ENCODE measurements at regions not wholly inside any gene's neighbourhood (a gene's known extent, or its start where the extent isn't known, plus 50 kb on each side); places are given as distances from the start of the nearest gene placed in this dataset.

GRCh38 chr2:109066501-109066900 is 62.5 kb upstream of the SH3RF3 start:
- H3K4me3 ChIP-seq: no peak overlapping the region
- no peaks in the 10 kb centered on the region for H3K9me3 ChIP-seq
- H3K27ac ChIP-seq: peak overlapping the region in 3 of 4 donors; percentile 14 to 91 (median 79)
- H3K27me3 ChIP-seq: no peaks in the 10 kb centered on the region
- no peaks in the 10 kb centered on the region for H3K36me3 ChIP-seq
- DNase-seq: peak in 1 of 3 donors; percentile 28
- H3K4me1 ChIP-seq: peaks cover 0 to 32% (median 0%) of the 10 kb centered on the region in 4 donors
- TF ChIP-seq POLR2A (IDR thresholded peaks at IDR 0.05) (no peak), CTCF (IDR thresholded peaks at IDR 0.05) (no peak)

GRCh38 chr2:109065391-109065734 is 63.6 kb upstream of the SH3RF3 start:
- no peaks in the 10 kb centered on the region for H3K9me3 ChIP-seq
- H3K27me3 ChIP-seq: no peaks in the 10 kb centered on the region
- DNase-seq: peak in 1 of 3 donors; percentile 44
- H3K27ac ChIP-seq: peak overlapping the region in 2 of 4 donors; percentile 23 to 34
- H3K4me1 ChIP-seq: peaks cover 0 to 32% (median 0%) of the 10 kb centered on the region in 4 donors
- TF ChIP-seq CTCF (IDR thresholded peaks at IDR 0.05): no peak
- TF ChIP-seq POLR2A (IDR thresholded peaks at IDR 0.05): no peak
- H3K36me3 ChIP-seq: no peaks in the 10 kb centered on the region
- H3K4me3 ChIP-seq: no peak overlapping the region

- no peak overlapping the region for H3K4me3 ChIP-seq
- peak in 1 of 6 experiments; percentile 31 for TF ChIP-seq CTCF (IDR thresholded peaks at IDR 0.05)
- TF ChIP-seq POLR2A (IDR thresholded peaks at IDR 0.05): no peak
- H3K4me1 ChIP-seq: peaks cover 0 to 36% (median 0%) of the 10 kb centered on the region in 4 donors
- H3K27ac ChIP-seq: peak overlapping the region in 2 of 4 donors; percentile 23 to 34
- H3K36me3 ChIP-seq: no peaks in the 10 kb centered on the region
- no peaks in the 10 kb centered on the region for H3K27me3 ChIP-seq
- peak in 1 of 3 donors; percentile 43 for DNase-seq
- H3K9me3 ChIP-seq: no peaks in the 10 kb centered on the region
Observed at GRCh38 chr2:109064660-109065390, 64.2 kb upstream of the SH3RF3 start.

GRCh38 chr2:109062859-109063700 is 65.9 kb upstream of the SH3RF3 start:
- no peaks in the 10 kb centered on the region for H3K27me3 ChIP-seq
- no peak overlapping the region for H3K4me3 ChIP-seq
- H3K4me1 ChIP-seq: peaks cover 0 to 40% (median 0%) of the 10 kb centered on the region in 4 donors
- TF ChIP-seq POLR2A (IDR thresholded peaks at IDR 0.05) (no peak), CTCF (IDR thresholded peaks at IDR 0.05) (peak in 1 of 6 experiments; percentile 9)
- H3K27ac ChIP-seq: peak overlapping the region in 2 of 4 donors; percentile 55 to 72
- peak in 1 of 3 donors; percentile 58 for DNase-seq
- no peaks in the 10 kb centered on the region for H3K36me3 ChIP-seq
- H3K9me3 ChIP-seq: no peaks in the 10 kb centered on the region

GRCh38 chr2:109062145-109062858 is 66.7 kb upstream of the SH3RF3 start:
- no peak for TF ChIP-seq POLR2A (IDR thresholded peaks at IDR 0.05)
- TF ChIP-seq CTCF (IDR thresholded peaks at IDR 0.05): peak in 2 of 6 experiments; percentile 15 to 37
- peaks cover 0 to 40% (median 0%) of the 10 kb centered on the region in 4 donors for H3K4me1 ChIP-seq
- peak overlapping the region in 2 of 4 donors; percentile 55 to 72 for H3K27ac ChIP-seq

More at GRCh38 chr2:109062145-109062858, 66.7 kb upstream of the SH3RF3 start:
- DNase-seq: peak in 1 of 3 donors; percentile 61
- Histone ChIP-seq H3K36me3 (no peaks in the 10 kb centered on the region), H3K27me3 (no peaks in the 10 kb centered on the region), H3K4me3 (no peak overlapping the region), H3K9me3 (no peaks in the 10 kb centered on the region)

Data from Peyer's patch (tissue), 4 donors.